ENCODE measurements at regions not wholly inside any gene's neighbourhood (a gene's known extent, or its start where the extent isn't known, plus 50 kb on each side); places are given as distances from the start of the nearest gene placed in this dataset.

DNA sequence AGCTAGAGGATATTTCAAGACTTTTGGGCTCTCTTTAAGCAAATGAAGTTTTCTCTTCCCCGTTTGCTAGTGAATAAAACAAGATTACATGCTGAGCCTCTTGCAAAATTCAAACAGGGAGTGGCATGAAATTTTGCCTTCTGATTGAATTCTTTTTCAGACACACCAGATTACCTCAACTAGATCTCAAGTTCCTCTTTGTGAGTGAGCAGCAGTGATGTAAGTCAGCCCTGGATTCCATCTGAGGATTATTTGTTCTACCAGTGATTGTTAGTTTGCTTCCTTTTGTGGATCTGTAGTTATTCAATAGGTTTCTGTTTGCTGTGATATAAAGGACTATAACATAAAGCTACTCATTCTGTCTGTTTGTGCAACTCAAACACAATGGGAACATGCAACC, 407.7 kb downstream of the LMO7 start:
- TF ChIP-seq CTCF (IDR thresholded peaks at IDR 0.05; ENCODE audit: control extremely low read depth, extremely low read depth) = no peak
- WGBS, 2 donors = 58 to 83% methylated on average over 1 of the region's 1 CpG

GRCh38 chr13:76038920-76039716, 403.0 kb downstream of the LMO7 start:
- TF ChIP-seq CTCF (IDR thresholded peaks at IDR 0.05; ENCODE audit: control extremely low read depth, extremely low read depth) = no peak
- Histone ChIP-seq H3K36me3 (ENCODE audit: control insufficient read depth in 4 of 4, insufficient read depth in 4 of 4, low read length in 4 of 4) (no peaks in the 10 kb centered on the region), H3K27ac (ENCODE audit: low read depth in 1 of 2, low read length in 1 of 2) (no peak overlapping the region), H3K9ac (ENCODE audit: insufficient read depth in 1 of 2, low read length in 2 of 2) (no peak overlapping the region), H3K9me3 (ENCODE audit: control insufficient read depth in 4 of 4, insufficient read depth in 3 of 4, low read length in 3 of 4) (no peaks in the 10 kb centered on the region), H3K27me3 (ENCODE audit: control insufficient read depth in 3 of 3, insufficient read depth in 3 of 3, low read length in 2 of 3) (no peaks in the 10 kb centered on the region), H3K4me1 (ENCODE audit: control insufficient read depth in 5 of 5, insufficient read depth in 5 of 5, low read length in 5 of 5) (peaks cover 0 to 11% (median 0%) of the 10 kb centered on the region in 5 donors), H3K4me3 (no peak overlapping the region)
- DNase-seq (no peak), ATAC-seq (ENCODE audit: insufficient read depth, low FRiP score) (no peak)
- WGBS, 2 donors = 92 to 94% methylated on average over 3 of the region's 3 CpGs

More for the DNA sequence above, 407.7 kb downstream of the LMO7 start:
- peaks cover 0 to 8% (median 6%) of the 10 kb centered on the region in 5 donors for H3K4me1 ChIP-seq (ENCODE audit: control insufficient read depth in 5 of 5, insufficient read depth in 5 of 5, low read length in 5 of 5)
- ATAC-seq (ENCODE audit: insufficient read depth, low FRiP score) = no peak
- H3K4me3 ChIP-seq = no peak overlapping the region
- no peak overlapping the region for H3K9ac ChIP-seq (ENCODE audit: insufficient read depth in 1 of 2, low read length in 2 of 2)
- peak in 1 of 3 donors; percentile 4 for DNase-seq
- H3K36me3 ChIP-seq (ENCODE audit: control insufficient read depth in 4 of 4, insufficient read depth in 4 of 4, low read length in 4 of 4) = no peaks in the 10 kb centered on the region
- H3K27me3 ChIP-seq (ENCODE audit: control insufficient read depth in 3 of 3, insufficient read depth in 3 of 3, low read length in 2 of 3) = no peaks in the 10 kb centered on the region
- no peaks in the 10 kb centered on the region for H3K9me3 ChIP-seq (ENCODE audit: control insufficient read depth in 4 of 4, insufficient read depth in 3 of 4, low read length in 3 of 4)
- no peak overlapping the region for H3K27ac ChIP-seq (ENCODE audit: low read depth in 1 of 2, low read length in 1 of 2)

GRCh38 chr13:76036176-76036575, 400.0 kb downstream of the LMO7 start:
- Histone ChIP-seq H3K4me1 (ENCODE audit: control insufficient read depth in 5 of 5, insufficient read depth in 5 of 5, low read length in 5 of 5) (peaks cover 0 to 5% (median 0%) of the 10 kb centered on the region in 5 donors), H3K4me3 (no peak overlapping the region), H3K9ac (ENCODE audit: insufficient read depth in 1 of 2, low read length in 2 of 2) (no peak overlapping the region), H3K9me3 (ENCODE audit: control insufficient read depth in 4 of 4, insufficient read depth in 3 of 4, low read length in 3 of 4) (no peaks in the 10 kb centered on the region), H3K27ac (ENCODE audit: low read depth in 1 of 2, low read length in 1 of 2) (no peak overlapping the region), H3K27me3 (ENCODE audit: control insufficient read depth in 3 of 3, insufficient read depth in 3 of 3, low read length in 2 of 3) (no peaks in the 10 kb centered on the region), H3K36me3 (ENCODE audit: control insufficient read depth in 4 of 4, insufficient read depth in 4 of 4, low read length in 4 of 4) (no peaks in the 10 kb centered on the region)
- no peak for TF ChIP-seq CTCF (IDR thresholded peaks at IDR 0.05; ENCODE audit: control extremely low read depth, extremely low read depth)
- DNase-seq (no peak), ATAC-seq (ENCODE audit: insufficient read depth, low FRiP score) (no peak)
- 30 to 85% methylated on average over 1 of the region's 1 CpG for WGBS, 2 donors

Measured in lung (tissue), 11 donors.